COR-L47 (cell line): ENCODE measurements at regions not wholly inside any gene's neighbourhood (a gene's known extent, or its start where the extent isn't known, plus 50 kb on each side); places are given as distances from the start of the nearest gene placed in this dataset.
"Not testable (repeated sequence)": the region's sequence is repeated elsewhere in the genome, so short reads cannot be mapped to it uniquely, and the experiment has no call there.

Experiments used
- DNase-seq: peaks from one replicate; lab custom pipeline; 2025; lab: John Stamatoyannopoulos, UW

- no peak for DNase-seq
Measured at GRCh38 chr17:83204230-83204725, 124.9 kb downstream of the METRNL start.

- DNase-seq = not testable (repeated sequence)
Measured at GRCh38 chr17:83204736-83205386, 125.5 kb downstream of the METRNL start.

GRCh38 chr17:83205387-83206035, 126.1 kb downstream of the METRNL start:
- DNase-seq = not testable (repeated sequence)

GRCh38 chr17:83206036-83206394, 126.6 kb downstream of the METRNL start:
- DNase-seq = not testable (repeated sequence)

- DNase-seq = not testable (repeated sequence)
Measured at GRCh38 chr17:83206819-83207588, 127.6 kb downstream of the METRNL start.

GRCh38 chr17:83247001-83247400, 167.6 kb downstream of the METRNL start:
- DNase-seq = not testable (repeated sequence)
